GM18511 (cell line): ENCODE measurements at regions not wholly inside any gene's neighbourhood (a gene's known extent, or its start where the extent isn't known, plus 50 kb on each side); places are given as distances from the start of the nearest gene placed in this dataset.
"Not testable (repeated sequence)": the region's sequence is repeated elsewhere in the genome, so short reads cannot be mapped to it uniquely, and the experiment has no call there.

Source experiments
- ATAC-seq: cut with Tn5 transposase; IDR thresholded peaks from one replicate; pipeline ENCODE4 v1.9.1; 2021; ENCODE audit warnings: mild to moderate bottlenecking, moderate library complexity; ENCODE audit not compliant: unreplicated experiment

- no peak for ATAC-seq
Measured at GRCh38 chr11:29495676-29496075, 521.2 kb downstream of the KCNA4 start.

- no peak for ATAC-seq
Measured at GRCh38 chr11:29490938-29491337, 525.9 kb downstream of the KCNA4 start.

- no peak for ATAC-seq
Measured at GRCh38 chr11:29486301-29486700, 530.5 kb downstream of the KCNA4 start.

GRCh38 chr11:29485641-29486040 lies 531.2 kb downstream of the KCNA4 start:
- no peak for ATAC-seq

GRCh38 chr11:29484548-29484947 lies 532.3 kb downstream of the KCNA4 start:
- no peak for ATAC-seq

- ATAC-seq = no peak
Measured at GRCh38 chr11:29483831-29484230, 533.0 kb downstream of the KCNA4 start.

- no peak for ATAC-seq
Measured at GRCh38 chr11:29482510-29482909, 534.3 kb downstream of the KCNA4 start.

- no peak for ATAC-seq
Measured at GRCh38 chr11:29481738-29482137, 535.1 kb downstream of the KCNA4 start.

- ATAC-seq = no peak
Measured at GRCh38 chr11:29480981-29481380, 535.8 kb downstream of the KCNA4 start.

- ATAC-seq = no peak
Measured at GRCh38 chr11:29458252-29458651, 558.6 kb downstream of the KCNA4 start.

- no peak for ATAC-seq
Measured at GRCh38 chr11:29452146-29452545, 564.7 kb downstream of the KCNA4 start.

GRCh38 chr11:29449281-29450074 lies 567.4 kb downstream of the KCNA4 start:
- ATAC-seq = no peak

GRCh38 chr11:29448246-29448877 lies 568.5 kb downstream of the KCNA4 start:
- no peak for ATAC-seq

GRCh38 chr11:29447821-29448220 lies 569.0 kb downstream of the KCNA4 start:
- no peak for ATAC-seq

- no peak for ATAC-seq
Measured at GRCh38 chr11:29446132-29446531, 570.7 kb downstream of the KCNA4 start.

GRCh38 chr11:29445191-29445590 lies 571.6 kb downstream of the KCNA4 start:
- ATAC-seq = not testable (repeated sequence)

GRCh38 chr11:29438815-29439214 lies 578.0 kb downstream of the KCNA4 start:
- ATAC-seq = no peak

GRCh38 chr11:29435421-29435820 lies 581.4 kb downstream of the KCNA4 start:
- ATAC-seq = no peak

GRCh38 chr11:29432719-29433325 lies 584.0 kb downstream of the KCNA4 start:
- no peak for ATAC-seq

- no peak for ATAC-seq
Measured at GRCh38 chr11:29405305-29405704, 611.5 kb downstream of the KCNA4 start.

- no peak for ATAC-seq
Measured at GRCh38 chr11:29395555-29396072, 621.2 kb downstream of the KCNA4 start.

- no peak for ATAC-seq
Measured at GRCh38 chr11:29389793-29390192, 627.0 kb downstream of the KCNA4 start.
